ENCODE measurements at regions not wholly inside any gene's neighbourhood (a gene's known extent, or its start where the extent isn't known, plus 50 kb on each side); places are given as distances from the start of the nearest gene placed in this dataset.
"Not testable (repeated sequence)": the region's sequence is repeated elsewhere in the genome, so short reads cannot be mapped to it uniquely, and the experiment has no call there.

GRCh38 chr10:21463436-21463835 is 62.0 kb downstream of the SKIDA1 start:
- no peak for DNase-seq

GRCh38 chr10:21458126-21458871 is 67.2 kb downstream of the SKIDA1 start:
- no peak for DNase-seq

GRCh38 chr10:21456160-21456559 is 69.3 kb downstream of the SKIDA1 start:
- no peak for DNase-seq

GRCh38 chr10:21452203-21452602 is 73.3 kb downstream of the SKIDA1 start:
- no peak for DNase-seq

GRCh38 chr10:21449288-21449966 is 76.1 kb downstream of the SKIDA1 start:
- no peak for DNase-seq

GRCh38 chr10:21445163-21445562 is 80.3 kb downstream of the SKIDA1 start:
- DNase-seq = no peak

- DNase-seq = no peak
Observed at GRCh38 chr10:21441625-21442024, 83.9 kb downstream of the SKIDA1 start.

GRCh38 chr10:21438914-21439313 is 86.6 kb downstream of the SKIDA1 start:
- DNase-seq = not testable (repeated sequence)

GRCh38 chr10:21437770-21438382 is 87.6 kb downstream of the SKIDA1 start:
- no peak for DNase-seq

GRCh38 chr10:21432266-21432665 is 93.2 kb downstream of the SKIDA1 start:
- DNase-seq = no peak

- DNase-seq = no peak
Observed at GRCh38 chr10:21431799-21432198, 93.7 kb downstream of the SKIDA1 start.

- no peak for DNase-seq
Observed at GRCh38 chr10:21427804-21428481, 97.5 kb downstream of the SKIDA1 start.

- DNase-seq = no peak
Observed at GRCh38 chr10:21424459-21424861, 101.0 kb downstream of the SKIDA1 start.

- DNase-seq = no peak
Observed at GRCh38 chr10:21423850-21424249, 101.6 kb downstream of the SKIDA1 start.

GRCh38 chr10:21423338-21423737 is 102.1 kb downstream of the SKIDA1 start:
- no peak for DNase-seq

- no peak for DNase-seq
Observed at GRCh38 chr10:21421794-21422193, 103.7 kb downstream of the SKIDA1 start.

GRCh38 chr10:21421016-21421415 is 104.5 kb downstream of the SKIDA1 start:
- no peak for DNase-seq

GRCh38 chr10:21418981-21419576 is 106.4 kb downstream of the SKIDA1 start:
- DNase-seq = not testable (repeated sequence)

GRCh38 chr10:21417172-21417712 is 108.2 kb downstream of the SKIDA1 start:
- no peak for DNase-seq

GRCh38 chr10:21413680-21414079 is 111.8 kb downstream of the SKIDA1 start:
- DNase-seq = no peak

GRCh38 chr10:21413268-21413667 is 112.2 kb downstream of the SKIDA1 start:
- DNase-seq = no peak

GRCh38 chr10:21406595-21407193 is 118.8 kb downstream of the SKIDA1 start:
- no peak for DNase-seq

Data from kidney glomerular epithelial cell (primary cell).